Right lobe of liver (tissue), 6 donors: ENCODE measurements at regions not wholly inside any gene's neighbourhood (a gene's known extent, or its start where the extent isn't known, plus 50 kb on each side); places are given as distances from the start of the nearest gene placed in this dataset.

Experiments
- ATAC-seq, 4 donors: fragments of 200-7000 bp; cut with Tn5 transposase; one replicate each; pipeline ENCODE4 v1.9.1; 2020; ENCODE audit warnings: mild to moderate bottlenecking in 4 of 4, moderate library complexity in 4 of 4
- DNase-seq, 3 donors: peaks; one replicate each; pipeline ENCODE4 v3.0.0-alpha.2; 2020
- H3K27ac ChIP-seq, 3 donors: fragments of 200-600 bp; one replicate each; pipeline ENCODE4 v1.8.0; 2022
- H3K27me3 ChIP-seq, 2 donors: fragments of 200-600 bp; one replicate each; pipeline ENCODE4 v1.8.0; 2022
- H3K36me3 ChIP-seq, 4 donors: fragments of 200-600 bp; sonication (generic) in 1 of 4; one replicate each; pipeline versions ENCODE4 v1.5.1 to v1.8.0; 2017 to 2022; ENCODE audit warnings: control low read depth in 1 of 4
- H3K4me1 ChIP-seq, 4 donors: fragments of 200-600 bp; sonication (generic) in 1 of 4; one replicate each; pipeline versions ENCODE4 v1.5.1 to v1.8.0; 2017 to 2022; ENCODE audit warnings: control low read depth in 1 of 4
- H3K4me3 ChIP-seq, 3 donors: fragments of 200-600 bp; one replicate each; pipeline ENCODE4 v1.8.0; 2022
- H3K9me3 ChIP-seq, 4 donors: fragments of 200-600 bp; sonication (generic) in 1 of 4; one replicate each; pipeline versions ENCODE4 v1.5.1 to v1.8.0; 2017 to 2022; ENCODE audit warnings: control low read depth in 1 of 4
- POLR2A ChIP-seq: fragments of 450-650 bp; IDR thresholded peaks from one replicate; pipeline ENCODE4 v1.6.1; 2017; ENCODE audit warnings: antibody characterized with exemption, mild to moderate bottlenecking
- WGBS: methylation state at CpG from one replicate; pipeline ENCODE4 v1.1.6; 2018; ENCODE audit warnings: low coverage, low lambda C conversion rate; ENCODE audit not compliant: insufficient coverage; ENCODE audit errors: missing lambda C conversion rate; 5-methylcytosine and 5-hydroxymethylcytosine counted together
- intact Hi-C, 2 donors: fragments of 100-400 bp; cut with DNase I; formaldehyde crosslinking; loops; one replicate each; pipeline versions ENCODE4 v1.11.2 to v1.14.1; 2022
- TF ChIP-seq, protein P1 (sequence below), 4 donors: fragments of 200-600 bp in 3 of 4; fragments of 450-650 bp in 1 of 4; IDR thresholded peaks; one replicate each; pipeline versions ENCODE4 v1.5.1 to v1.8.0; 2016 to 2022; ENCODE audit warnings: antibody characterized with exemption in 4 of 4, mild to moderate bottlenecking in 2 of 4
- donor health status: DM: no; HTN: yes; CAD: no.
- donor health status: DM: no; HTN: no; CAD: no.
- donor health status: DM: no; HTN: no; CAD: no.
- donor health status: DM: no; HTN: yes; CAD: no.
- donor health status: DM: no; HTN: yes; CAD: no.

DNA sequence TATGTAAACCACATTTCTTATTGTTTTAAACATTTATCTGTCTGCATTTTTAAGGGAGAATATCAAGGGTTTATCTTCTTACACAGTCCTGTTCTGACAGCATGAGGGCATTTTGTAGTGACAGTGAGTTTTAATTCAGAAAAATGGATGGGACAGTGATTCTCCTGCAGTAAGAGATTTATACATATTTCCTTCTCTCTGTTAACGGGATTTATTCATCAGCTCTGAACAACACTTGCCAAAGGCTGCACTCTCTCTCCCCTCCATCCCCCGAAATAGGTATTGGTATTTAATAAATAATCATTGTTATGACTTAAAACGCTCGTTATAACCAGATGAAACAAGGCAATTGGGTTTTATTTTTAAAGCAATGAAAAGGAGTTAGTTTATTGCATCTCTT lies 410.9 kb downstream of the STIM2 start:
- no peak overlapping the region for H3K27ac ChIP-seq
- no peaks in the 10 kb centered on the region for H3K4me1 ChIP-seq
- no peaks in the 10 kb centered on the region for H3K9me3 ChIP-seq
- intact Hi-C loops: no loop called here
- H3K4me3 ChIP-seq: no peak overlapping the region
- WGBS: 30% methylated on average over 4 of the region's 4 CpGs
- TF ChIP-seq, protein P1, sequence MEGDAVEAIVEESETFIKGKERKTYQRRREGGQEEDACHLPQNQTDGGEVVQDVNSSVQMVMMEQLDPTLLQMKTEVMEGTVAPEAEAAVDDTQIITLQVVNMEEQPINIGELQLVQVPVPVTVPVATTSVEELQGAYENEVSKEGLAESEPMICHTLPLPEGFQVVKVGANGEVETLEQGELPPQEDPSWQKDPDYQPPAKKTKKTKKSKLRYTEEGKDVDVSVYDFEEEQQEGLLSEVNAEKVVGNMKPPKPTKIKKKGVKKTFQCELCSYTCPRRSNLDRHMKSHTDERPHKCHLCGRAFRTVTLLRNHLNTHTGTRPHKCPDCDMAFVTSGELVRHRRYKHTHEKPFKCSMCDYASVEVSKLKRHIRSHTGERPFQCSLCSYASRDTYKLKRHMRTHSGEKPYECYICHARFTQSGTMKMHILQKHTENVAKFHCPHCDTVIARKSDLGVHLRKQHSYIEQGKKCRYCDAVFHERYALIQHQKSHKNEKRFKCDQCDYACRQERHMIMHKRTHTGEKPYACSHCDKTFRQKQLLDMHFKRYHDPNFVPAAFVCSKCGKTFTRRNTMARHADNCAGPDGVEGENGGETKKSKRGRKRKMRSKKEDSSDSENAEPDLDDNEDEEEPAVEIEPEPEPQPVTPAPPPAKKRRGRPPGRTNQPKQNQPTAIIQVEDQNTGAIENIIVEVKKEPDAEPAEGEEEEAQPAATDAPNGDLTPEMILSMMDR (IDR thresholded peaks at IDR 0.05): no peak
- no peaks in the 10 kb centered on the region for H3K36me3 ChIP-seq
- no peak for DNase-seq
- no peak for ATAC-seq
- no peaks in the 10 kb centered on the region for H3K27me3 ChIP-seq

DNA sequence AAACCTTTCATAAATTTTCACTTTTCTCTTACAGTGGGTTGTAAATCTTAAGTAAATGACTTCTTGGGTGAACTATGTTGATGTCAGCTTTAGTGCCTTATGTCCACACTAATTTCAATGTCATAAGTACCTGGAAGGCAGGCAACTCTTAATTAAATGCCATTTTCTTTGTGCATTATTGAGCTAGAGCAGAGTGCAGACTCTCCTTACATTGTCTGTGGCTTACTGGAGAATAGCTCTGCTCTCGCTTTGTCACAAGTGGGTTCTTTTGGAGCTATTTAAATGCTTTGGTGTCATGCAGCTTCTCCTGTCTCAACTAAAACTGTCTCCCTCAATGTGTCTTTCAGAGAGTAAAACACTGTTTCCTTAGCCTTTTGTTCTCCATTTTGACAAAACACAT lies 411.6 kb downstream of the STIM2 start:
- Histone ChIP-seq H3K4me1 (no peaks in the 10 kb centered on the region), H3K9me3 (no peaks in the 10 kb centered on the region), H3K27ac (no peak overlapping the region), H3K36me3 (no peaks in the 10 kb centered on the region), H3K27me3 (no peaks in the 10 kb centered on the region), H3K4me3 (no peak overlapping the region)
- no peak for DNase-seq
- WGBS: 0% methylated on average over 1 of the region's 1 CpG
- TF ChIP-seq, protein P1 (IDR thresholded peaks at IDR 0.05): no peak
- no peak for TF ChIP-seq POLR2A
- intact Hi-C loops: no loop called here
- no peak for ATAC-seq

DNA sequence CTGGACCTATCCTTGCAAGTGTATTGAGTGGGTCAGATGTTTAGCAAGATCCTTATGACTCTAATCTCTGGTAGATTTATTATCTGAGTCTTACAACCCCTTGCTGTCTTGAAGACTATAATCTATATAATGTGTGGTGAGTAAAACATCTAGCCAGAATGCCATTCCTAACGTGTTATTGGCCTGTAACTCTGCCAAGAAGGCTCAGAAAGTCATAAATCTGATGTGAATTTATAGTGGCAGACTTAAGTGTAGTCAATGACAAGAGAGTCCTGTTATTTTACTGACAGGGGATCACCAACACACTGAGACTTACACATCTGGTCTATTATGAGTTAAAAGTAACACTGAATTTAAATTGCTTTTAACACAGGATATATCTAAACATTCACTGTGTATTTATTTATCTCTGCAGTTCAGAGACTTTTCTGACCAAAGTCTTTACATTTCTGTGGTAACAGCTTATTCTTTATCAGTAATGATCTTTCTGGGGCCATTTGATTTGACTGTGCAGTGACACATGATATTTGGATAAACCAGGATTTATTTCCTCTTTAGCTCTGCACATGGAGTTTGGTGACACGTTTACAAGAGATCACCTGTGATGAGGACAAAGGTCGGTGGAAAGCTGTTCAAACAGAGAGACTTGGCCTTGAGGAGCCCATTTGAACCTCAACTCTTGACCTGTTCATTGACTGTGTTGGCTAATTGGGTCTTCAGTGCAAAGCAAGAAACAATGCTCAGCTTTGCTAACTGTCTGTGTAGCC lies 415.8 kb downstream of the STIM2 start:
- Histone ChIP-seq H3K9me3 (no peaks in the 10 kb centered on the region), H3K4me3 (no peak overlapping the region), H3K4me1 (no peaks in the 10 kb centered on the region), H3K27ac (no peak overlapping the region), H3K27me3 (no peaks in the 10 kb centered on the region), H3K36me3 (no peaks in the 10 kb centered on the region)
- WGBS: 29% methylated on average over 3 of the region's 3 CpGs
- no peak for ATAC-seq
- DNase-seq: no peak
- intact Hi-C loops: no loop called here
- TF ChIP-seq POLR2A: no peak
- TF ChIP-seq, protein P1 (IDR thresholded peaks at IDR 0.05): no peak

DNA sequence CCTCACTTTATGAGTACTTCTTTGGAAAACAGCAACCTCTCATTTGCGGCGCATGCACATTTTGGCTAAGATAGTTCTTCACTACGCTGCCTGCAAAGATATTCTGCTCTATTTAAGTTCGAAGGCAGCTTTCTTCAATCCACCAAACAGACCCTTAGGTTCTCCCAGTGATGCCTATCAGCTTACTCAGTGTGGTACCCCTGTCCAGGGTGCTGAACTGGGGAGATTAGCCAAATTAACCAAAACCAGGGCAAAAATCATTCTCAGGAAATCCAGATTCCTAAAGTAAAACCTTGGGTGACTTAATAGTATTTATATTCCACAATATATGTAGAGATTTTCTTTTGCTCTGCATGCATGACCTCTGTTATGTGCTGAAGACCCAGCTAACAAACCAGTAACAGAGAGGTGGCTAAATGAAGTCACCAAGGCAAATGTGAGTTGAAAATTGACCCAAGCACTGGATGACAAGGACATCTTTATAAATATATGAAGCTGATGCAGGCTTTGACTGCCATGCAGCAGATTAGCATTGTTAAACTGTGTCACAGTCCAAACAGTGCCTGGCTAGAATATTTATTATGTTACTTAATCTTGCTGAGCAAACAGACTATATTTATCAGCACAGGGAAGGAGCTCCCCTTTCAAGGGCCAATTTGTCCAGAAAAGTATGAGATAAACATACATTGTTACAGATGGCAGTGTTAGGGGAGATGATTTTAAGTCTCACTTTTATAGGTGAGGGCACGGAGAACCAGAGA lies 418.2 kb downstream of the STIM2 start:
- DNase-seq: no peak
- no peak for ATAC-seq
- H3K9me3 ChIP-seq: no peaks in the 10 kb centered on the region
- WGBS: 31% methylated on average over 2 of the region's 5 CpGs
- H3K36me3 ChIP-seq: no peaks in the 10 kb centered on the region
- H3K27ac ChIP-seq: no peak overlapping the region
- H3K4me3 ChIP-seq: no peak overlapping the region
- H3K4me1 ChIP-seq: no peaks in the 10 kb centered on the region
- intact Hi-C loops: no loop called here
- TF ChIP-seq, protein P1 (IDR thresholded peaks at IDR 0.05): no peak
- no peak for TF ChIP-seq POLR2A
- no peaks in the 10 kb centered on the region for H3K27me3 ChIP-seq
